GM20000 (cell line): ENCODE measurements at regions not wholly inside any gene's neighbourhood (a gene's known extent, or its start where the extent isn't known, plus 50 kb on each side); places are given as distances from the start of the nearest gene placed in this dataset.

Experiments used
- DNase-seq: peaks from one replicate; pipeline ENCODE4 v3.0.0; 2012; ENCODE audit warnings: low spot score
- CTCF ChIP-seq: IDR thresholded peaks from 2 replicates; pipeline ENCODE4 v1.5.1; 2012; ENCODE audit warnings: mild to moderate bottlenecking, control low read depth; ENCODE audit errors: extremely low read depth, missing control alignments

- TF ChIP-seq CTCF: no peak
- DNase-seq: no peak
Observed at GRCh38 chr16:17728196-17728595, 257.4 kb upstream of the XYLT1 start.

GRCh38 chr16:17724242-17724898 is 253.6 kb upstream of the XYLT1 start:
- no peak for TF ChIP-seq CTCF

GRCh38 chr16:17723531-17724134 is 252.9 kb upstream of the XYLT1 start:
- no peak for TF ChIP-seq CTCF
- no peak for DNase-seq

More at GRCh38 chr16:17724242-17724898, 253.6 kb upstream of the XYLT1 start:
- no peak for DNase-seq

GRCh38 chr16:17718495-17718894 is 247.7 kb upstream of the XYLT1 start:
- no peak for DNase-seq
- no peak for TF ChIP-seq CTCF

- no peak for DNase-seq
- TF ChIP-seq CTCF: no peak
Observed at GRCh38 chr16:17705847-17706246, 235.1 kb upstream of the XYLT1 start.

GRCh38 chr16:17696616-17697015 is 225.9 kb upstream of the XYLT1 start:
- TF ChIP-seq CTCF: no peak
- DNase-seq: no peak

GRCh38 chr16:17692484-17692883 is 221.7 kb upstream of the XYLT1 start:
- TF ChIP-seq CTCF: no peak
- DNase-seq: no peak
